HUDEP-2 (cell line): ENCODE measurements at regions not wholly inside any gene's neighbourhood (a gene's known extent, or its start where the extent isn't known, plus 50 kb on each side); places are given as distances from the start of the nearest gene placed in this dataset.
A peak's percentile ranks its signal among the peaks of the same experiment; 100 is the strongest.

ENCODE experiments used
- DNase-seq, 76 experiments: peaks; one replicate each; lab custom pipeline; 2025; ENCODE audit not compliant: unreplicated experiment in 76 of 76; lab: John Stamatoyannopoulos, UW

DNA sequence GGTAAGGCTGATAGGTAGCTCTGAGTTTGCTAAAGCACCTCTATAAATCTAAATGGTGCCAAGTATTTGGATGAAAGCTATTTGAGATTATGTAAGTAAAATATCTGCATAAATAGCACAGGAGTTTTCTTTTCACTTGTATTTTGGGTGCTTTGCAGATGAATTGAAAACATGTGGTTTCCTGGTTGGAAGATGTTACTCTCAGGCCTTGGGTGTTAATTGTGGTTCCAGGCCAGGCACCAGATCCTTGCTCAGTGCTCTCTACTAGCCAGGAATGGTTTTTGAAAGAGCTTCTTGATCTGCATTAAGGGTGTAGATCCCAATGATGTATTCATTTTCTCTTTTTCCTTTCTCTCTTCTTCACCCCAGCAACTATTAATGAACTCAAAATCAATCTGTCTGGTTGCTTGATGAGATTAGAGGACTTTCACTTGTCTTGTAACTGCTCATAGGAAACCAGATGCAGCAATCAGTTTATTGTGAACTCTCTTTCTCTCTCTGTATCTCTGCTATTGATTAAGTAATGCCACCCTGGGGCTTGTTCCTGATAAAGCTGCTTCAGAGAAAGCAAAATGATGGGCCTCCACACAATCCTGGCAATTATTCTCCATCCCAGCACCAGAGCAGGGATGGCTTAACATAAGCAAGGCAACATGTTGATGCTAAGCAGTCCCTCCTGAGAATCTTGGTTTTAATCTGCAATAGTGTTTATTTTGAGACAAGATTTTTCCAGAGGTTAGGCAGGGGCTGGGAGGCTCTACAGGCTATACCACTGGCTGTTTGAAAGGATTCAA lies 147.0 kb upstream of the NTM start:
- DNase-seq = no peak

DNA sequence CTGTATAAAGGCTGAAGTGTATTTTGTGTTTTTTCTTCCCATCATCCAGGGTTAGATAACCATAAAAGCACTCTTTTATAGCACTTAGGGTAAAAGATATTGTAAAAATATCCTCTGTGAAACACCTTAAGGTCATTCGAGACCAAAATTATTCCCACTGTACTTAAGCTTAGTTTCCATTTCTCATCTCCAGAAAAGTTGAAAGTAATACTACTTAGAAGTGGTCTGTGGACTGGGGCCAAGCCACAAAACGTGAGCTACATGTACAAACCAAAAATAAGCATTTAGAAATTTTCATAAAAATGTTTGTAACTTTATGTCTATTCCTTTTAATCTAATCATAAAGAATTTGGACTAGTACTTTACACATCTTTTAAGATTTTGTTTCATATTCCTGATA lies 142.0 kb upstream of the NTM start:
- DNase-seq = no peak

DNA sequence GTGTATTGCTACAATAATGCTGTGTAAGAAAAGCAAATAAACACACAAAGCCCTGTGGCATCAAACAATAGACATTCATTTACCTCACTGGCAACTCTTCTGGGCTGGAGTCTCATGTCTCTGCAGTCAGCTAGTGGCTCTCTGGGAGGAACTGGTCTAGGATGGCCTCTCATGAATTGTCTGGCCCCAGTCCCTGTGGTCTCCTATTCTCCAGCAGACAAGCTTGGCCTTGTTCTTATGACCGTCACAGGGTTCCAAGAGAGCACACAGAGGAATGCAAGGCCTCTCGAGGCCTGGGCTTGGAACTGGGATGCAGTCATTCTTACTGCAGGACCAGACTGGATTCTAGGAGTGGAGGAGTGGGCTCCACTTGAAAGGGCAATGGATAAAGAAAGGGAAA lies 141.2 kb upstream of the NTM start:
- DNase-seq = no peak

DNA sequence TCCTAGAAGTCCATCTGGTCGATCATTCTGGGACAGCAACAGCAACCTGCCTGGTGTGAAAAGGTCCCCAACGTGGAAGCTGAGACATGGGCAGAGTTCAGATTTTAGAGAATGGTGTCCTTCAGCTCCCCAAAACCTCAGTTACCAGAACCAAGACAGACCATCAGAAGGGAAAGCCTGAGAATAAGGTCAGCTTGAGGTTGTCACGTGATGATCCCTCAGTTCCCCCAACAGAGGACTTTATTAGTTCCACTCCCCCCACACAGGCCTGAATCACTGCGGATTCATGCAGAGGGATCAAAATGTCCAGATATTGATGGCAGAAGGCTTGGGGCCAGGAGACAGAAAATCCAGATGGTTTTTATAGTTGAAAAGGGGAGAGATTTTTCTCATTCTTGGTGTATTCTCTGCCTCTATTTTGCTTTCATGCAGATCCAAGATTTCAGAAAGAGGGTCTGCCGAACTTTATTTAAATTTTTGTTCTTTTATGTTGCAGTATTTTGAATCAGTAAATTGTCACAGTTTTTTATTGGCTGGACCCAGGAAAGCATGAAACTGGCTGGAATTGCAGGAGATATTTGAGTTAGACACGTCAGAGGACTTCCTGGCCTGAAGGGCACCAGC lies 139.0 kb upstream of the NTM start:
- DNase-seq = no peak

DNA sequence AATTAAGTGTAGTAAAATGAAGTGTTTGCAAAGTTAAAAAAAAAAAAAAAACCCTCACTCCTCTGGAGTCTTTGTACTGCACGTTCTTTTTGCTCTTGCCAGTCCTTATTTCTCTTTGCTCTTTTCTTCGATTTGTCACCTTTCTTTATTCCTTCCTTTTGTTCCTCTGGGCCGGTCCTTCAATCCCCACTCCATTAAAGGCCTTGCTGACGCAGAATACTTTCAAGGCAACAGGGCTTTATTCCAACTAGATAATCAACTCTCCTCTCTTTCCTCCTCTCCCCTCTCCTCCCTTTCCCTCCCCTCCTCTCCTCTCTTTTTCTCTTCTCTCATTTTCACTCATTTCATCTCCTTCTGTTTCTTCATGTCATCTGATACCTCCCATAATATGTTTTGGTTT lies 138.2 kb upstream of the NTM start:
- DNase-seq = no peak

DNA sequence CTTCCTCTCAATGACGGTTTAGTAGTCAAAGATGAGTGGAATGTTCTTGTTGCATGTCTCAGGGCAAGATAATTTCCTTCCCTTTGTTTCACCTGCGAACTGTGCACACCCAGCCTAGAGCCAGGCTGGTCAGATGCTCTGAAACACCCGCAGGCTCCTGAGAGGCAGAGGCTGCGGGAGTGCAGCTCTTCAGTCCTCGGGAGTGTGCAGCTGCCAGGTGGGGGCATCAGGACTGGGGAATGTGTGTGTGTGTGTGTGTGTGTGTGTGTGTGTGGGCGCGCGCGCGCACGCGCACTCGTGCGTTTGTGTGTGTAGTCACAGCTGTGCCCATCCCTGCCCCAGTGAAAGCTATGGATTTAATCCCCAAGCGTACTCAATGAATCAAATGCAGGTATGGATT lies 136.2 kb upstream of the NTM start:
- DNase-seq = no peak

DNA sequence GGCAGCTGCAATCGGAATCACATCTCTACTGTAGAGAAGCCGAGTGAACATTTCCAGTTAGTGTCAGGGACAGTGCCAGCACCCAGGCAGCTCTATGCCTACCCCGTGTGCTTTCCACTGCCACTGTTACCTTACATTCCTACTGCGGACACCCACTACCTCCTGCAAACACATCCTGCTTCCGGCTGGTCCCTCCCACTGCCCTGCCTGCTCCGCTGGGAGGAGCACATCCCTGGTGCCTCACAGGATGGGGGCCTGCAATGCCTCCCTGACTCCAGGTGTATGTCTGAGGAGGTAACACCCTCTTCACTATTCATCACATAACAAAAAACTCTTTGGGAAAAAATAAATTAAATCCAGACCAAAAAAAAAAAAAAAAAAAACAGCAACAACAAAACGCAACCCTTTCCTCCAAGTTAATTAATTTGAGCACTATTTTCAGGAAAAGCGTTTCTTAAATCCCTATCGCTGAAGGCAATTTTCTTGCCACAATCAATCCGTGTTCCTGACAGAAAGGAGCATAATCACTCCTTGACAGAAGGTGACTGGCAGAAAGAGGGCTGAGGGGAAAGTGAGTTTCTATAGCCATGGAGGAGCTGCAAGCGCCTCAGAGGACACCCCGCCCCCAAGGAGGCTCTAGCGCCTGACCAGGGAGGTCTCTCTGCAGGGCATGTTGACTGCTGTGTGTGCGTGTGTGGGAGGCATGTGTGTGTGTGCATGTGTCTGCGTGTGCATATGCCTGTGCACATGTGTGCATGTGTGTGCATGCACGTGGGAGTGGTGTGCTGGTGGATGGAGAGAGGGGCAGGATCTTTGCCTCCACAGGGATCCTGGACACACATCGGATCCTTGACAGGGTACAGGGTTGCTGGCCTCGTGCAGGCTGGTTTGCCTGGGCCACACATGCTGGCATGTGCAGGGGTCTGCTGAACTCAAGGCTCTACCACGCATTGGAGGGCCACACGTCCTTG lies 134.8 kb upstream of the NTM start:
- DNase-seq = no peak

DNA sequence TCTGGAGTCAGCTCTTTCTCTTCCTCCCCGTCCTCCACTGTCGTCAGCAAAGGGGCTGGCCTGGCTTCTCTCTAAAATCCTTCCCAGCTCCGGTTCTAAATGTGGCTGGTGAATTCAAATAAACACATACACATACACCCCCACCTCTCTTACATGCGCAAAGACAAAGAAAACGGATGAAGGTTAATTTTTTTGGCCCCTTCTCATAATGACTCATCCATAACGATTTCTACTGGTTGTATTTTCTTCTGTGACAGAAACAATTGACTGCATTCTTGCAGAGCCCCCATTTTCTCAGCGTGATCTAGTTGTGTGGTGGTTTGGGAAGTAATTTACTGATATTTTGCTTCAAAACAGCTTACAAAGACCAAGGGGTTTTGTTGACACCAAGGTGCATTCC lies 130.0 kb upstream of the NTM start:
- no peak for DNase-seq

DNA sequence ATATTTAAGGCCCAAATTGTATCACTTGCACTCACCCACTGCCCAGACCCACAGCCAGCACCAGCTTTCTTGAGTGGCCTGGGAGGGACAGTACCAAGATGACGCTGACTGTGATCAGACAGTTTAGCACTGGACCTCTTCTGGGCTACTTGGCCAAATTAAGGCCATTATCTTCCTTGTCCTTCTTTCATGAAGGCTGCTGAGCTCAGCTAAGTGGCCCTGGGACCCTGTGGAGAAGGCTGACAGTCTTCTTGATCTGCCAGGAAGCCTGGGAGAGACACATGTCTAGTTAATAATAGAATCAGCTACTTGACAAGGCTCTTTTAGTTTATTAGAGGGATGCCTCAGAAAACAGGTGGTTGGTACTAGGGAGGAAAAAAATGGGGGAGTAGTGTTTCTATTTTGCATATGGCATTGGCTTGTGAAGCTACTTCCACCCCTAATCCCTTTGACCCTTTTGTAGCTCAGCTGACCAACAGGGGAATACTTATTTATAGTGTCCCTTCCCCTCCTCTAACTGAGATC lies 127.9 kb upstream of the NTM start:
- no peak for DNase-seq

DNA sequence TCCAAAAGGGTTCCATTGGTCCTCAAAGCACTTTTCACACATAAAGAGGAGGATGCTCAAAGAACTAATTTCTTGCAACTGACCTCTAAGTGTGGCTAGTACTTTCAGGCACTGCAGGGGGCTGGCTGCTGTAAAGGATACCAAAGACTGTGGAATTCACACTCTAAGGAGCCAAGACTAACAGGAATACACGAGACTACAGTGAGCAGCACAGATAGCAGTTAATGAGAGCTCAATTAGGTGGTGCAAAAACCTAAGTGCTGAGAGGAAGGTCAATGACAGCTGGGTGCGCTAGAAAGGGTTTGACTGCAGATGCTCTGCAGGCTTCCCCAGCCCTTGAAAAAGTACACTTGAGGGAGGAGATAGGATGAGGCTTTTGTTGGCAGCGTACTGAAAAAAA lies 124.3 kb upstream of the NTM start:
- DNase-seq = no peak

DNA sequence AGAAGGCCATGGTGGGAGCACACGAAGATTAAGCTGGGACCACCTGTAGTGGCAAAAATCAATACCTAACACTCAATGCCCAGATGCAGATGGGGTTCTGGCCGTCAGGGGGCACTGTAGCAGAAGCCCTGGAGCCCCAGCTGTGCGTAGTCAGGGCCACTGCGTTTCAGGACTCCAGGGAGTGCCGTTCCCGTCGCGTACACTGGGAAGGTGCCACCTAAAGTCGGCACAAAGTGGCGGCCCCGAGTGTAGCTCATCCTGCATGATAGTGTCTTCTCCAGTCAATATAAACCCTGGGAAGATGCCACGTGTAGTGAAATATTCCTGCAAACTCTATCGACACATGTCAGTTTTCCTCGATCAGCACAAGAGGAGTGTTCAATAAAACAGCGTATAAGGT lies 123.8 kb upstream of the NTM start:
- peak in 19 of 76 experiments; percentile 1 to 41 (median 6) for DNase-seq

DNA sequence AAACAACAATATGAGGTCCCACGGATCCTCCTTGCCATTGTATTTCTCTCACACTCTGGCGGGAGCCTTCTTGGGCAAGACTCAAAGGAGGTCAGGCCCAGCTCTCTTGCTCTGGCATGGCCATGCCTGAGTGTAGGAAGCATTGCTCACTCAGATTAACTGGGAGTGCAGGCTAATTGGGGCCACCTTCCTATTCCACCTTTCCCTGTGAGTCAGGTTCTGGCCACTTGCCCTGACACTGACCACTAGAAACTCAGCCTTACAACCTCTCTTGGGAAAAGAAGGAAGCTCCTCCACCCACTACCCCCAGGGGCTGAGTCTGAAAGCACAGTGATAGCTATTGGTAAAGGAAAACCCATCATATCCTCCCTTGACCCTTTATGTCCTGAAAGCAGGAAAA lies 121.8 kb upstream of the NTM start:
- no peak for DNase-seq

DNA sequence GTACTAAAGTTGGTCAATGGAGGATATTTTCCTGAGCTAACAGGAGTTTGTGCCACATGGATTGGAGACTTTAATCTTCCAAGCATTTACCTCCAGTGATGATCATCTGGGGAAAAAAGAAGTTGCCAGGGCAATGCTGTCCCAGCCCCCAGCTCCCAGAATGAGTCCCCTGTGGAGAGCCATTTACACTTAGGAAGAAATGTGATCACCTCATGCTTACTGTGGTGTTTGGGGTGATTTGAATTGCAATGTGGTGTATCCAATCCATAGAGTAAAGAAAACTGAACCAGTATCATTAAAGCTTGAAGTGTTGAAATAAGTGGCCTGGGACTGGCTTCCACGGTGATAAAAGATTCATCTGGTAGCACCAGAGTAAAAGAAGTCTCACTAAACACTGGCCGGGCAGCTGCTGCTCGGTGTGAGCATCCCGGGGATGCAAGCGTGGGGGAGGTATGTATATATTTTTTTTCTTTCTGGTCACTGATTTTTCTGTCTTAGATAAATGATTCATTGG lies 117.2 kb upstream of the NTM start:
- DNase-seq = no peak

DNA sequence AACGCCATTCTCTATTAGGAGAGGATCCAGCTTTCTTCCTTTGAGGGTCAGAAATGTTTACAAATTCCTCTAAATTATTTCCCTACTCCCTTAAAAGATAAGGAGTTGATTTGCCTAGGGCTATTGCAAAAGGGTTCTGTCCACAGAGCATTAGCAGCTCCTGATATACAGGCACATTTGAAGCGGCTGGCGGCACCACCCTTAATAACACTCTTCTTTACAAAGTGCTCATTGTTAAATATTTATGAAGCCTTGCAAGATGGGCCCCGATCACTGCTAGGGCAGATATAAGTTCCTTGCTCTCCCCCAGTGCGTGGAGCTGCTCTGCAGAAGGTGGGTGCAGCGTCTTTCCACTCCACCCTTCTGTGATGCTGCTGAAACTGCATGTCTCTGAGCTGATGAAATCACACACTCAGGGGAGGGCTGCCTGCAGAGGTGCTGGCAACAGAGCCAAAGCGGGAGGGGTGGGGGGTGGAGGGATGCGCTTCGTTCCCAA lies 116.7 kb upstream of the NTM start:
- DNase-seq = no peak

DNA sequence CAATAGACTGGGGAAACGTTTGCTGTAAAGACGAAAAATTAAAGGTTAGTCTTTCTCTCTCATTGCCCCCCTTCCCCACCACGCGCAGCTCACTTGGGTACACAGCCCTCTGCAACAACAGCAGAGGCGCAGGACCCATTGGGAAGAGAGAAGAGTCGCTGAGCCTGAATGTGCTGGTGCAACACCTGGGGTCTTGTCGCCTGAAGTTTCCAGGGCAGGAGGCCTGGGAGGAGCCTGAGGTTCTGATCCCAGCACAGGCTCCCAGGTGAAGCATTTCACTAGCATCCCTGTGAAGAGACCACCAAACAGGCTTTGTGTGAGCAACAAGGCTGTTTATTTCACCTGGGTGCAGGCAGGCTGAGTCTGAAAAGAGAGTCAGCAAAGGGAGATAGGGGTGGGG lies 116.2 kb upstream of the NTM start:
- no peak for DNase-seq

DNA sequence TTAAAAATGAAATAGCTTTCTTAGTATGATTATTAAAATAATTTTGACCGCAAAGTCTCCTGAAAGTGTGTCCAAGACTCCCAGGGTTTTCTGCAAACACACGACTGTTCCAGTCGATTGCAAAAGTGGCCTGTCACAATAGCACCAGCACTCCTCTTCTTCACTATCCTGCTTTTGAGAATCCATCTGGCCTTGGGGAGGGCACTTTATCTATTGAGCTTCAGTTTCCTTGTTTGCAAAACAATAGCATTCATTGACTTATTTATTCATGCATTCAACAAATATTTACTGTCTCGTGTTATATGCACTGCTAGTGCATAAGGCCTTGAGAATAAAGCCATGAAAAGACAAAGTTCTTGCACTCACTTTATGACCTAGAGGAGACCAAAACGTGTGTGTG lies 96.2 kb upstream of the NTM start:
- DNase-seq = no peak

DNA sequence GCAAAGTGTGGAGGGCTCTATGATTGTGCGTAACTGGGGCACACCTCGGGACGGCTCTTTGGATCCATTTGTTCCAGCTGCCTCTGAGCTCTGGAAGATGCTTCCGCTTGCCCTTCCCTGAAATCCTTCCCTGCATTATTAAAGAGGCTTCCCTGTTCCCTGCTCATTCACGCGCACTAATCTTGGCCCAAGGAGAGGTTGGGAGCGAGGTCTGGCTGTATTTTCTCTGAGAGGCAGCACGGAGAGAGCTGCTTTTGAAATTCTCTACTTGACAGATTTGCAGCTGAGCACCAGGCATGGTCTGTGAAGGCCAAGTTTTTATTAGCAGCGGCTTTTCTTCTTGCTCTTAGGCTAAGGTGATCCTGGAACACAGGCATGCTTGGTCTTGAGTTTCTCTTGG lies 94.8 kb upstream of the NTM start:
- DNase-seq = no peak

DNA sequence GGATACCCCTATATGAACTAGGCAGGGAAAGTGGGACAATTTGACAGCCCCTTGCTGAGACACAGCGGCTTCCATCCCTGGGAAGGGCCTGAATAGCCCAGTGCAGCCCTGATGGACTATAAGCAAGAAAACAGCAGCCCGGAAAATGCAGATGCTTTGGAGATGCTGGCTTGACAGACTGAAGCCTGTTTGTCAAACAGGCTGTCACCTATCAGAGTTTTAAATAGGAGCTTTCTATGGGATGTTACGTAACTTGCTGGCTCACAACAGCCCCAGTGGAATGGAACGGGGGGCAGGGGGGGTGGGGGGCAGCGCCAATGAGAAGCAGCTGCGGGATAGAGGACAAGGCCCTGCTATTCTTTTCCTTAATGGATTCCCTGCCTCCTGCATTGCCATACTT lies 91.9 kb upstream of the NTM start:
- no peak for DNase-seq

DNA sequence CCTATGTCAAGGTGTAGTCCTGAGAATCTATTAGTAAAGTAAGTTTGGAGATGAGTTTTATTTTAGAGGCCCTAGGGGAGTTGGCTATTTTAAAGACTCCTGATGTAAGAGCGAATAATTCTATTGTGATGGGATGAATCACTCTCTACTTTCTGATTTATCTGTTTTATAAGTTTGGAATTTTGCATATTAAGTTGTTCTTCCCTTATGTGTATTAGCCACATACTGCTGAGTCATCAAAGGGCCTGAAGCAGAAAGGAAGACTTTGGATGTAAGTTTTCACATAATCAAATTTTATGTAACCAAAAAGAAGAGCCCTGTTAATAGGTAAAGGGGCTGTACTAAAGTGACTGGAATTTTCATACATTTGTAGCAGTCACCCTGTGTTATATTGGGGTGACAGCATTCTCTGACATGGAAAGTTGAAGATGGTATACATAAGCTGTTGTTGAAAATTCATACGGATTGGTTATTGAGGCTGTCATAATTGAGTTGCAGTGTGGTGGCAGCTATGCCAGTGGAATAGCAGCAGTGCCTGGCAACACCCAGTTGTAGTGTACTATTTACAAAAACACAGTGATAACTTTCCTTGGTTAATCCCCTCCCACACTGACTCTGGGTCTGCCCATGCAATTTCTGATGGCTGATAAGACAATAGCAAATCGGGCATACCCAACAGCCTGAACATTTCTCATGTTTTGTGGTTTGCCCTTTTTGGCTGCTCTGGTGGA lies 90.6 kb upstream of the NTM start:
- no peak for DNase-seq

DNA sequence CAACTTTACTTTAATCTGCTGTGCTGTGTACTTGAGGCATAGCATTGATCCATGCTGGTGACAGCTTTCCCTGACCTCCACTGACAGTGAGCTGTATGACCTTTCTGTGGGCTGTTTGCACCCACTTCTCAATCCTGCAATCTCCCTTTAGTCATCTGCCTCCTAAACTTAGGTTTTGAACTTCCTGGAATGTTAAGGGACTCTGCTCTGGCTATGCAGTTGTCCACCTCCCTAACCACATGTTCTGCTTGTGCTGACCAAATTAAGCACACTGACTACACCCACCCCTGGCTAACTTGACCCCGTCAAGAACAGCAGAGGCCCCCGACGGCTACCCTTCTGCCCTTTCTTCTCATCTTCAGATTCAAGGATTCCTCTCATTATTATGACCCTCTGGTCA lies 89.1 kb upstream of the NTM start:
- no peak for DNase-seq
